Kasumi-1 (cell line): ENCODE measurements at regions not wholly inside any gene's neighbourhood (a gene's known extent, or its start where the extent isn't known, plus 50 kb on each side); places are given as distances from the start of the nearest gene placed in this dataset.

Experiments
- DNase-seq, 2 experiments: peaks; one replicate each; lab custom pipeline; 2025; lab: John Stamatoyannopoulos, UW

GRCh38 chr10:1807924-1808323 is 70.6 kb upstream of the ADARB2 start:
- no peak for DNase-seq

GRCh38 chr10:1807196-1807595 is 69.9 kb upstream of the ADARB2 start:
- DNase-seq = no peak

- no peak for DNase-seq
Observed at GRCh38 chr10:1802413-1802812, 65.1 kb upstream of the ADARB2 start.

GRCh38 chr10:1788401-1788800 is 51.1 kb upstream of the ADARB2 start:
- no peak for DNase-seq
